Fibroblast of lung (primary cell): ENCODE measurements at regions not wholly inside any gene's neighbourhood (a gene's known extent, or its start where the extent isn't known, plus 50 kb on each side); places are given as distances from the start of the nearest gene placed in this dataset.

Experiments used
- DNase-seq, 2 donors: peaks; one replicate each; pipeline versions ENCODE4 v3.0.0 to v3.0.0-alpha.2; 2010; ENCODE audit warnings: low read depth in 2 of 2
- H2AFZ ChIP-seq: 2 replicates; pipeline ENCODE4 v1.5.1; 2012; ENCODE audit warnings: low read length, control low read depth, inconsistent platforms
- H3K27ac ChIP-seq: 2 replicates; pipeline ENCODE4 v1.5.1; 2011; ENCODE audit warnings: low read length, control low read depth; ENCODE audit not compliant: insufficient read depth
- H3K27me3 ChIP-seq: 2 replicates; pipeline ENCODE4 v1.5.1; 2011; ENCODE audit warnings: mild to moderate bottlenecking, low read length; ENCODE audit not compliant: control insufficient read depth, insufficient read depth
- H3K36me3 ChIP-seq: 2 replicates; pipeline ENCODE4 v1.5.1; 2011; ENCODE audit warnings: low read length; ENCODE audit not compliant: control insufficient read depth, insufficient read depth
- H3K4me1 ChIP-seq: 2 replicates; pipeline ENCODE4 v1.5.1; 2011; ENCODE audit warnings: low read length; ENCODE audit not compliant: control insufficient read depth, insufficient read depth; ENCODE audit errors: extremely low read depth
- H3K4me2 ChIP-seq: 2 replicates; pipeline ENCODE4 v1.5.1; 2011; ENCODE audit warnings: low read length, control low read depth; ENCODE audit not compliant: insufficient read depth; ENCODE audit errors: extremely low read depth
- H3K4me3 ChIP-seq, 4 experiments: fragments of 200-600 bp in 1 of 4; sonication (generic) in 1 of 4; replicated peaks in 1 of 4; 2 replicates each; pipeline ENCODE4 v1.5.1; 2011 to 2016; ENCODE audit warnings: low read length in 4 of 4, low read depth in 3 of 4, mild to moderate bottlenecking in 3 of 4, control low read depth in 2 of 4, inconsistent platforms in 1 of 4, mixed read lengths in 1 of 4; ENCODE audit not compliant: insufficient read depth in 1 of 4; ENCODE audit errors: control extremely low read depth in 1 of 4
- H3K79me2 ChIP-seq: 2 replicates; pipeline ENCODE4 v1.5.1; 2012; ENCODE audit warnings: mild to moderate bottlenecking, low read length, inconsistent platforms; ENCODE audit not compliant: control insufficient read depth, insufficient read depth
- H3K9ac ChIP-seq: 2 replicates; pipeline ENCODE4 v1.5.1; 2011; ENCODE audit warnings: mild to moderate bottlenecking, low read length, control low read depth; ENCODE audit not compliant: insufficient read depth
- H3K9me3 ChIP-seq: 2 replicates; pipeline ENCODE4 v1.5.1; 2012; ENCODE audit warnings: low read depth, low read length; ENCODE audit not compliant: control insufficient read depth, insufficient read depth
- H4K20me1 ChIP-seq: 2 replicates; pipeline ENCODE4 v1.5.1; 2011; ENCODE audit warnings: low read length; ENCODE audit not compliant: control insufficient read depth, insufficient read depth; ENCODE audit errors: extremely low read depth
- CTCF ChIP-seq, 2 donors: IDR thresholded peaks in 1 of 2; conservative IDR thresholded peaks in 1 of 2; 1 replicate in 1 of 2; 2 replicates in 1 of 2; pipeline ENCODE4 v1.5.1; 2011 to 2012; ENCODE audit warnings: low read length in 2 of 2, control low read depth in 1 of 2, inconsistent platforms in 1 of 2, low read depth in 1 of 2, mild to moderate bottlenecking in 1 of 2
- EZH2 ChIP-seq: IDR thresholded peaks from 2 replicates; pipeline ENCODE4 v1.5.1; 2012; ENCODE audit warnings: low read length, control low read depth, mild to moderate bottlenecking; ENCODE audit errors: missing control alignments

GRCh38 chr1:229710746-229711145 lies 84.7 kb downstream of the URB2 start:
- Histone ChIP-seq H3K4me3 (no peak overlapping the region), H2AFZ (no peak overlapping the region), H3K27ac (no peak overlapping the region), H3K36me3 (no peaks in the 10 kb centered on the region), H3K4me2 (no peak overlapping the region), H3K4me1 (no peaks in the 10 kb centered on the region), H3K27me3 (no peaks in the 10 kb centered on the region), H4K20me1 (no peaks in the 10 kb centered on the region), H3K9ac (no peak overlapping the region), H3K9me3 (no peaks in the 10 kb centered on the region), H3K79me2 (no peaks in the 10 kb centered on the region)
- peak in 1 of 2 donors; percentile 56 for DNase-seq
- TF ChIP-seq EZH2 (no peak), CTCF (conservative IDR thresholded peaks at IDR 0.05 in 1 of 2, IDR thresholded peaks at IDR 0.05 in 1 of 2; ENCODE audit: low read depth in 1 of 2, low read length in 2 of 2) (peak in 1 of 2 donors; percentile 4)

GRCh38 chr1:229714306-229714705 lies 88.3 kb downstream of the URB2 start:
- Histone ChIP-seq H3K4me3 (no peak overlapping the region), H3K9ac (no peak overlapping the region), H3K4me1 (no peaks in the 10 kb centered on the region), H3K79me2 (no peaks in the 10 kb centered on the region), H4K20me1 (no peaks in the 10 kb centered on the region), H3K9me3 (no peaks in the 10 kb centered on the region), H3K27me3 (no peaks in the 10 kb centered on the region), H3K27ac (no peak overlapping the region), H2AFZ (no peak overlapping the region), H3K36me3 (no peaks in the 10 kb centered on the region), H3K4me2 (no peak overlapping the region)
- TF ChIP-seq EZH2 = no peak
- no peak for TF ChIP-seq CTCF (conservative IDR thresholded peaks at IDR 0.05 in 1 of 2, IDR thresholded peaks at IDR 0.05 in 1 of 2; ENCODE audit: low read depth in 1 of 2, low read length in 2 of 2)
- no peak for DNase-seq

- Histone ChIP-seq H3K36me3 (no peaks in the 10 kb centered on the region), H3K9ac (no peak overlapping the region), H4K20me1 (no peaks in the 10 kb centered on the region), H3K79me2 (no peaks in the 10 kb centered on the region), H3K4me1 (no peaks in the 10 kb centered on the region), H3K4me3 (no peak overlapping the region), H3K27me3 (no peaks in the 10 kb centered on the region), H3K27ac (no peak overlapping the region), H2AFZ (no peak overlapping the region), H3K4me2 (no peak overlapping the region), H3K9me3 (no peaks in the 10 kb centered on the region)
- no peak for TF ChIP-seq EZH2
- peak; percentile 14 to 31 for TF ChIP-seq CTCF (conservative IDR thresholded peaks at IDR 0.05 in 1 of 2, IDR thresholded peaks at IDR 0.05 in 1 of 2; ENCODE audit: low read depth in 1 of 2, low read length in 2 of 2)
- no peak for DNase-seq
Measured at GRCh38 chr1:229714964-229715603, 89.0 kb downstream of the URB2 start.
